Pulmonary artery endothelial cell (primary cell): ENCODE measurements at regions not wholly inside any gene's neighbourhood (a gene's known extent, or its start where the extent isn't known, plus 50 kb on each side); places are given as distances from the start of the nearest gene placed in this dataset.

Source experiments
- DNase-seq: peaks from one replicate; pipeline ENCODE4 v3.0.0-alpha.2; 2011; ENCODE audit warnings: low read depth, low spot score

GRCh38 chr2:228239207-228239906 is 57.9 kb upstream of the SPHKAP start:
- no peak for DNase-seq
